ENCODE measurements at regions not wholly inside any gene's neighbourhood (a gene's known extent, or its start where the extent isn't known, plus 50 kb on each side); places are given as distances from the start of the nearest gene placed in this dataset.
"Not testable (repeated sequence)": the region's sequence is repeated elsewhere in the genome, so short reads cannot be mapped to it uniquely, and the experiment has no call there.

DNA sequence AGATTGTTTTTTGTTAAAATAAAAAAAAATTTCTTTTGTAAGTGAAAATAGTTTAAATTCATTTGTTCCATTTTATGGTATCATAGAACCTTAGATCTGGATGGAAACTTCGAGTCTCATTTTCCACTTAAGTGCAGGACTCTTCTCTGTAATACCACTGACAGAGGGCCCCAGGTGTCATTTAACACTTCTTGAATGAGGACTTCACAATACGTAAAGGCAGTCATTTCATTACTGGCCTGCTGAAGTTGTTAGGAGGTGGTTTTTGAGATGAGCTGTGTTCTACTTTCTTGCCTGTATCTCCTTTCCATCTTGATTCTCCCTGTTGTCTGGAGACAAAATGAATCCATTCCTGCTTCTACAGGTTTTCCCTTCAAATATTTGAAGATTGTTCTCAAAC is 455.3 kb downstream of the DMRT2 start:
- DNase-seq, result no peak

DNA sequence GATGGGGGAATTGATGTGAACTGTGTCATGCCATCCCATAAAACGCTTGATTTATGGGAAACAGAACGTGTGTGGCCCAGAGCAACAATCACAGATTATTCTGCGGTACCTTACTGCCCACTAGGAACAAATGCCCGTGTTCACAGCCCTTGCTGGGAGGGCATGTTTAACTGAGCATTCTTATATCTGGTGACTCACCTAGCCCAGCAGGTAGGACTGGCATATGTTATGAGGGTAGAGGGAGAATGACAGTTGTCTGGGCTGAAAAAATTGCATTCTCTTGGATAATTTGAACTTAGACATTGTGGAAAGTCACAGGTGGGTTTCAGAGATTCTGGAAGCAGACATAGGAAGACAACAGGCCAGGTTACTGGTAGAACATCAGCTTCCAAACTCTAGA is 460.6 kb downstream of the DMRT2 start:
- no peak for DNase-seq

DNA sequence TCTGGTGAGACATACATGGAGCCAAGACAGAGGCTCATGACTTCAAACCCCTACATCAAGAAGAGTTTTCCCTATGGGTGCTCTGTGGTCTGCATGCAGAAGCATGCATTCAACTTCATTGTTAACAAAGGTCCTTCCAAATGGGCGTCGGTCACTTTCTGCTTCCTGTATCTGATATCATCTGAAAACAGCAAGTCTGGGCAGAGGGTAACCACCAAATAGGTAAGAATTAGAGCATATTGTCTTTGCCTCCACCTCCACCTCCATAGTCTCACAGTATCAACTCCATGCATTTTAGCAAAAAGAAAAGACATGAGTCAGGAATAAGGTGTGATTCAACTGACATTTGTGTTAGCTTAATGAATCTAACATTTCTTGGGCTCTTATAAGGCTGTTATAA is 462.9 kb downstream of the DMRT2 start:
- DNase-seq, result no peak

DNA sequence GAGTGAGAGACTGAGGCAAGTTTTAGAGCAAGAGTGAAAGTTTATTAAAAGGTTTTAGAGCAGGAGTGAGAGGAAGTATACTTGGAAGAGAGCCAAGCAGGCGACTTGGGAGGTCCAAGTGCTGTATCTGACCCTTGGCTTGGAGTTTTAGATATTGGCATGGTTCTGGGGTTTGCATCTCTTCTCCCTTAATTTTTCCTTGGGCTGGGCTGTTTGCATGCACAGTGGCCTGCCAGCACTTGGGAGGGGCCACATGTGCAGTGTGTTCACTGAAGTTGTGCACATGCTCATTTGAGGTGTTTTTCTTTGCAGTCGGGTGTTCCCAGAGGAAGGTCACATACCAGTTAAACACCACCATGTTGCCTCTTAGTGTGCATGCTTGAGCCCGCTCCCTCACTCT is 464.1 kb downstream of the DMRT2 start:
- no peak for DNase-seq

DNA sequence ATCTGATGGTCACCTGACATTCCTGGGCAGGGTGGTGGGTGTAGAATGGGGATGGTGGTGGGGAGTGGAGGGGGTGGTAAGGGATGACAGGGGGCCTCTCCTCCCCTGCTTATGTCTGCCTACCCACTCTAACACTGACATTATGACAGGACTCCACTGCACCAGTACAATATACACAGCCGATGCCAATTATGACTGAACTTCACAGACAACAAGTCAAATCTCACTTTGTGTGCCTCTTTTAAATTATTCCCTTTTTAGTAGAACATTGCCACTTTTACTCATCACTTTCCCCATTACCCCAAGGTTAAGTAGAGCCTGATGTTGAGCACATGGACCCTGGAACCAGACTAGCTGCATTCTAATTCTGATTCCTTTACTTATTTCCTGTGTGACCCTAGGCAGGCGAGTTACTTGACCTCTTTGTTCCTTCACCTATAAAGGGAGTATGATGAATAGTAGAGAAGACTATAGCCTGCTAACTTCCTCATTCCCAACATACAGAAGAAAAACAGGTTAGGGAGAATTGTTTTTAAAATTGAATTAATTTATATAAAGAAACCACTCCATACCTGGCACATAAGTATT is 464.7 kb downstream of the DMRT2 start:
- no peak for DNase-seq

DNA sequence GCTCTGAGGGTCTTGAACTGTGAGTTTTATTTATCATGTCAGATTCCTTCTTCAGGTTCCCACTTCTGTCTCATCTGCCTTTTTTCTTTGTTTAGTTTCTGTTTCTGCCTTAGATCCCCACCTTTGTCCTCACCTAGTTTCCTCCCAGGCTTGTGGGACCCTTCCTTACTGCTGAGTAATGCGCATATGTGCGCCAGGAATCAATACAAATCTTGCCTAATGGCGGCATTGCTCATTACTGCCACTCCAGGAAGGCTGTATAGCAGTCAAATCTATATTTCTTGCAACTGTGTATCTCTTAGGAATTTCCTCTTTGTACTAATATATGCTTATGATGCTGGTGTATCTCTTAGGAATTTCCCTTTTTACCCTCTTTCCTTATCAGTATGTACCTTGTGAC is 465.4 kb downstream of the DMRT2 start:
- DNase-seq, result no peak

DNA sequence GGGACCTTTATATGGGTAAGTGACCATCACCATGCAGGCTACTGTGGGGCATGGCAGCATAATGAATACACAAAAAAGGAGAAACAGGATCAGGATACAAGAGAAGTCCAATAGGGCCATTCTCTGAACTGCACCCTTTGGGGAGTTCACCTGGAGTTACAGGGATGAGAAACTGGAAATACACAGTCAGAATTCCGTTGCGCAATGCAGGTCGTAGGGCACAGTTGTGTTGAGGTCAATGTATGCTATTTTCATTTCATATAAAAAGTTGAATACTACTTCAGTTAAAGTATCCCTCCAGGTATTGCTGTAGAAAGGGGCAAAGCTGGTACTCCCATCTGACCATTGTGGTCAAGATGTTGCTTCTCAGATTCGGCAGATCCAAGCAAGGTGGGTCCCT is 471.4 kb downstream of the DMRT2 start:
- DNase-seq, result no peak

DNA sequence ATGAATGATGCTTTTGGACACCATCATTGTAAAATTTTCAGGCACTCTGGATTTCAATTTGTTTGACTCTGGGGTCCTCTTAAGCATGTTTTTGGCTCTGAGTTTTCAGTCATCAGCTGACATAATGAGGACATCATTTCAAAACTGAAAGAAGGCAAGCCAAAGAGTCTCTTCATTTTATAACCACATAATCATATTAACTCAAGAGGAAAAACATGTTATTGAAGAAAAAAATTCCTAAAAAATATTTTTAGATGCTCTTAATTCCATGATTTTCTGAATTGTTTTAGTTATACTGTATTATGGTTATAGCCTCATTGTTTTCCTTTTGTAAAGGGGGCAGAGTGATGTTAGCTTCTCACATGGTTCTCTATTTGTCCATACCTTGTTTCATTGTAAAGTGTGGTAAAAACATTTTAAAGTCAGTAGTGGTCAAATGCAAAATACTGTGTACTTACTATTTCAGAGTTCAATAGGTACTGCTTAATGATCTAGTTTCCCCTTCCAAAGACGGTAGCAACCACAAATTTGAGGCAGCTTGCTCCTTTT is 472.1 kb downstream of the DMRT2 start:
- DNase-seq, result no peak

DNA sequence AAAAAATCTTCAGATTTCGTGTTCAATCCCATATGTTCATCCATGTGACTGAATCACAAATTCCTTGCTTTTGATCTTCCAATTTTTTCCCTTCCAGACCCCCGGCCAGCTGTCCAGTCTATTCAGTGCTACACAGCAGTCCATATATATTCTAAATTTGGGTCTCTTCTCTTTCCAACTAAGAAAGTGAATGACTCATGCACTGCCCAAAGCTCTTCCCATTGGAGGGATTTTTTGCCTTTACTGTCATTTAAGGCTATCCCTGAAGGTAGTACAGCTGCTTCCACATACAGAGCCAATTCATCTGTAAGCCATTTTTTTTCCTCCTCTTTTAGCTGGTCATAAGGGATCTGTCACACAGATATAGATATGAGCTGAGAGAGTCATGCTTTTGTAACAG is 478.3 kb downstream of the DMRT2 start:
- DNase-seq, result no peak

DNA sequence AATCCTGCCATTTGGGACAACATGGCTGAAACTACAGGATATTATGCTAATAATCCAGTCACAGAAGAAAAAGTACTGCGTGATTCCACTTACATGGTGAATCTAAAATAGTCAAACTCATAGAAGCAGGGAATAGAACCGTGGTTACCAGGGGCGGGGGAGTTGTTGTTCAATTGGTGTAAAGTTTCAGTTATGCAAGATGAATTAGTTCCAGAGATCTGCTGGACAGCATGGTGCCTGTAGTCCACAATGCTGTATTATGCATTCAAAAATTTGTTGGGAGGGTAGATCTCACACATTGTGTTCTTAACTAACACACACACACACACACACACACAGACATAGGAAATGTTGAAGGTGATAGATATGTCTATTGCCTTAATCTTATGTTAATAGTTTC is 480.5 kb downstream of the DMRT2 start:
- no peak for DNase-seq

DNA sequence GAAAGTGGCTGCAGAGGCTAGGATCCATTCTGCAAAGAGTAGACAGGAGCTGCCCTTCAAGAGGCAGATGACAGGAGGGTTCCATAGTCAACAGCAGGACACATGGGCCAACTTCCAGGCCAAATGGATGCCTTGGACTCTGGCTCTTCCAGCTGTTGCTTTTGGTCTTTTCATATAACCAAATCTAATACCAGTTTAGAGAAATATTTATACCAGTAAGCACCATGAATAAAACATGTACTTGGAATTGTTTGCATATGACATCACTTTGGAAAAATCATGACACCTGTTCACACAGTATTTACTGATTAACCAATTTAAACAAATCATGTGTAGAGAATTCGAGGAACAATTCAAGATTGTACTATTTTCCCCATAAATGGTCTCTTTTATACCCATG is 481.3 kb downstream of the DMRT2 start:
- DNase-seq, result no peak

DNA sequence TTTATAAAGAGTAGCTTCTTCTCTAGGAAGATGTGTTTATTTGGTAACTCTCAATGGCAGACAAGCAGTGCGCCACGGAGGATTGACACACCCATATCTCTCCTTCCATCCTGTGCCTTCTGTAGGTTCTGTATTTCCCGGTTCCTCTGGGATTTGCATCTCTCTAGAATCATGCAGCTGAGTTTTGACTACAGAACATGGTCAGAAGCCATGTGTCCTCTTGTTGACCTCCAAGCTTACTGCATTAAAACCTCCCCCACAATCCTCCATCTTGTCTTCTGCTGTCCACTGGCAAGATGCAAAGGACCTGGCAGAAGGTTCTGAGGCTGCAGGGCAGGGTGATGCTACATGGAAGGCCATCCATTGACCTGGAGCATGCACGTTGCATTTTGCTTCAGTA is 482.0 kb downstream of the DMRT2 start:
- no peak for DNase-seq

DNA sequence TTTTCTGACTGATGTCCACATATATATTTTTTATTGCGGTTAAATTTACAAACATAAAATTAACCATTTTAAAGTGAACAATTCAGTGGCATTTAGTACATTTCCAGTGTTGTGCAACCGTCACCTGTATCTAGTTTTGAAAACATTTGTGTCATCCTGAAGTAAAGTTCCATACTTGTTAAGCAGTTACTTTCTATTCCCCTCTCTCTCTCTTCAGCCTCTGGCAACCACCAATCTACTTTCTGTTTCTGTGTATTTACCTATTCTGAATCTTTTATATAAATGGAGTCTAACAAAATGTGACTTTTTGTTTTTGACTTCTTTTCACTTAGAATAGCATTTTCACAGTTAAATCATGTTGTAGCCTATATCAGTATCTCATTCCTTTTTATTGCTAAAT is 480.1 kb upstream of the SMARCA2 start:
- DNase-seq, result no peak

DNA sequence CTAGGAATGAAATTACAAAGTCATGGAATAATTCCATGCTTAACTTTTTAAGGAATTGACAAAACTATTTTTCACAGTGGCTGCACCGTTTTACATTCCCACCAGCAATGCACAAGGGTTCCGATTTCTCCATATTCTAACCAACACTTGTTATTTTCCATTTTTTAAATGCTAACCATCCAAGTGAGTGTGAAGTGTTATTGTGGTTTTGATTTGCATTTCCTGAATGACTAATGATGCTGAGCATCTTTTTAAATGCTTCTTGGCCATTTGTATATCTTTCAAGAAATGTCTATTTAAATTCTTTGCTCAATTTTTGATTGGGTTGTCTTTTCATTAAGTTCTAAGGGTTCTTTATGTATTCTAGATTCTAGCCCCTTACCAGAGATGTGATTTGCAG is 479.5 kb upstream of the SMARCA2 start:
- DNase-seq, result no peak

DNA sequence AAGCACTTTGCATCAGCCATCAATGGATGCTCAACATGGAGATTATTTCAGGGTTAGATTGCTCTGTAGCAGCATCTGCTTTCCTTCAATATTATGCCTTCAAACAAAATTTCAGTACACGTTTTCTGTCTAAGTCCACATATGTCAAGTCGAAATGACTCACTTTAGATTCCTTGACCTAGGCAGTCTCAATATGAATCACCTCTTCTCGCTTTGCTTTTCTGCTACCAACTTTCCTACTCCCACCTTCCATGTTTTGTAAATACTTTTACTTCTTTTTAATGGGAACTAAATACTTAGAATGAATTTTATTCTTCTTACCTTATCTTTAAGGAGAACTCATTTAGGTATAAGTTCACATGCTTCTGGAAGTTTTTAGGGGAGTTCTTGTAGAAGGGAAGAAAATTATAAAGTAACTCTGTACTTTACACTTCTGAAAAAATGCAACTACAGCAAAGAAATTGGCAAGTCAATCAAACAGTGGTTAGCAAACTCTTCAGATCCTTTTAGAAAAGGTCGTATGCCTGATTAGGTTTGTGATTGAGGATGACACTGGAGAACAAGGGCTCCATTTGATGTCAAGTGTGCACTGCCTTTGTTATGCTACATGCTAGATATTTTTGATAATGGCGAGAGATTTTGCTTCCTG is 478.5 kb upstream of the SMARCA2 start:
- DNase-seq, result no peak

DNA sequence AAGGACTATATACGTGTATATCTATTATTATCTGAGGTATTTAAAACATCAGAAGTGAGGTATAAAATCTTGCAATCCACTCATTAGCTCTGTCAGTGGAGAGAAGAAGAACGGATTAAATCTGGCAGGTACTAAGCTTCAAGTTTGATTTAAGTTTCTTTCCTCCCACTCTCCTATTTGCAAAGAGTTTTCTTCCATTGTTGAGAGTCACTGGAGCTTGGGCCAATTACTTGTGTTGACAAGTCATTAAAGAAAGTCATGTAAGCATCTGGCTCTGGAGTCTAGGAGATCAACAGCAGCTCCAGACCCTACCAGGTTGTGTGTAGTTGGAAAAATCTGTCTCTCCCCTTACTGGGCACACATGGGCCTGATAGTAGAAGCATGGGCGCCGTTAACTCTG is 476.8 kb upstream of the SMARCA2 start:
- no peak for DNase-seq

DNA sequence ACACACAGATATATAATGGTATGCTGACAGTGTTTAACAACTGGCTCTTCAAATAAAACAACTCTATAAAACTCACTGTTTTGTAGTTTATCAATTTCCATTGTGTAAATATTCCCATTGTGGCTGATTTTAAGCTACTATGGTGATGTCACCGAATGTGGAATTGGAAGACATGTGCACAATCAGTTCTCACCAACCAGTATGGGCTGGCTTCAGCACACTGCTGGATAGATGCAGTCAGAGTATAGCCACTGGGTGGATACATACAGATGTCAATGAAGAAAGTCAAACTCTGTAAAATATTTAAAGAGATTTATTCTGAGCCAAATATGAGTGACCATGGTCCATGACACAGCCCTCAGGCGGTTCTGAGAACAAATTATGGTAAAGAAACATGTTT is 475.9 kb upstream of the SMARCA2 start:
- DNase-seq, result no peak

DNA sequence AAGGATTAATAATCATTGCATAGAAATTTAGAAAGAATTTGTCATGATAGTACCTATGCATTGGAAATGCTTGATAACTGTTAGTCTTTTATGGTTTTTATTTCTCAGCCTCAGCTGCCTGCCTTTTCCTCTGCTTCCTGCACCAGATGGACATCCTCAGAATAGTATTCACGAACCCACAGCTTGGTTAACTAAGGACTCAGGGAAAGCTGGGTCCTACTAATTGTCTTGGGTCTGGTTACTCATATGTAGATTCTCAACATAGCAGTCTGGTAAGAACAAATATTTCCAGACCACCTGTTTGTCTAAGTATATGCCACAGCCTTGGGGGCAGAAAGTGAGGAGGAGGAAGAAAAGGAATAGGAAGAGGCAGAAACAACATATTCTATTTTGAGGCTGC is 464.5 kb upstream of the SMARCA2 start:
- no peak for DNase-seq

DNA sequence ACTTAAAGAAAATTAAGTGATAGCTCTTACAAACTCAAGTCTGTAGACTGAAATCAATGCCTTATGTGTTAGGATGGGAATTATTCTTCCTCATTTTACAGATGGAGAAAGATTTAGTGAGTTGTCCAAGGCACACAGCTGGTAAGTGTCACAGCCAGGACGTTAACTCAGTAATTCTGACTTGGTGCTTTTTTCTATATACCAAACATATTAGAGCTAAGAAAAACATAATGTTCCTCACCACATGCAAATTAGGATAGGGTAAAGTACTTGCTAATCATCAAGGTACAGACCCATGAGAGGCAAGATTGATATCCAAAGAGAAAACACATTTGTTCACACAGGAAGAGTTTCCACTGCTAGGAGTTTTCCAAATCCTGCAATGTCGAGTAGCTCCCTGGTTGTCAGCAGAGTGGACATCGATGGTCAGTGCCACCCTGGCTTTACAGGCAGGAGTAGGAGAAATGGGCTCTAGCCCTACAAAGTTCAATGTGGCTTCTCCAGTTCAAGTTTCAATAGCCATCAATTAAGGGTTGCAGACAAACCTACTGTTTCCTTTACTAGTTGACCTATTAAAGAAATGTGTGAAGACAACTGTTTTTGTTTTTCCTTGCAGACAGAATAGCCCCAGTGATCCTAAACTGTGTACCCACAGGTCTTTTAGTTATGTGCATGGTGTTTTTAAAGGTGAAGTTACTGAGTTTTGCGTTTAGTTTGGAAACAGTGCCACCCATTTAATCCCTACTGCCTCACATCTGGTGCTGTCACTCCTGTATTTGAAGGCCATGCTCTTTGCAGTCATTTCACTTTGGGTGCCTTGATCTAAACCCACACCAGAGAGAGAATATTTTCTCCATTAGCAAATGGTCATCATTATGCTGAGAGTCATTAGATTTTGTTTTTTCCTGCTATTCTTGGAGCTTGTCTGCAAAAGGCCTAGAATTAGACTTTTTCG is 460.8 kb upstream of the SMARCA2 start:
- DNase-seq, result no peak

DNA sequence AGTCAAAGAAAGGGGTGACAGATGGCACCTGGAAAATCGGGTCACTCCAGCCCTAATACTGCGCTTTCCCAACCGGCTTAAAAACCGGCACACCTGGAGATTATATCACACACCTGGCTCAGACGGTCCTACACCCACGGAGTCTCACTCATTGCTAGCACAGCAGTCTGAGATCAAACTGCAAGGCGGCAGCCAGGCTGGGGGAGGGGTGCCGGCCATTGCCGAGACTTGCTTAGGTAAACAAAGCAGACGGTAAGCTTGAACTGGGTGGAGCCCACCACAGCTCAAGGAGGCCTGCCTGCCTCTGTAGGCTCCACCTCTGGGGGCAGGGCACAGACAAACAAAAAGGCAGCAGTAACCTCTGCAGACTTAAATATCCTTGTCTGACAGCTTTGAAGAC is 456.5 kb upstream of the SMARCA2 start:
- DNase-seq, result not testable (repeated sequence)

DNA sequence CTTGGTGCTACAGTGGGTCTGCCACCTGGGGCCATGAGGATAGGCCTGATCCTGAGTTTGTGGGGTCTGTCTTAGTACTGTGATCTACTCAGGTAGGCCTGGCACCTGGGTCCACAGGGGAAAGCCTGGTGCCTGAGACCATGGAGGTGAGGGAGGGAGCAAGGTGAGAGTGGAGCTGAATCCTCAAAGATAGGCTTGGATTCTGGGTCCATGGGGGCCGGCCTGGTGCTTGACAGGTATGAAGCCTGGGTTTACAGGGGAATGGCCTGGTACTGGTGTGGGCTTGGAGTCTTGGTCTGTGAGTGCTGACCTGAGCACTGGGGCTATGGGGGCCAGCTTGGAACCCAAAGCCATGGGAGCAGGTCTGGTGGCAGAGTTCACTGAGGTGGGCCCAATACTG is 439.2 kb upstream of the SMARCA2 start:
- no peak for DNase-seq

DNA sequence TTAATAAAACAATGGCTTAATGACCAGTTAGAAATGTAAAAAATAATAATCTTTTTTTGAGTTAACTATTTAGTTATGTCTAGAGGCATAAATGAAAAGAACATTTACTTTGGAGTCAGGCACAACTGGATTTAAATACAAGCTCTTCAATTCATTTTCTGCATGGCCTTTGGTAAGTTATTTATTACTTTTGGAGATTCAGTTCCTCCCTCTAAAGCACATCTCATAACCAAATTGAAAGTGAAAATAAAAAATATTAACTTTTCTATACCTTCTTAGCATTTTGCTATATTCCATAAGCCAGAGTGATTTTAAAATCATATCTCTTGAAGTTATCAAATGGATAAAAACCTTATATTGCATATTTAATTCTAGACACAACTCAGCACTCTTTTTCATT is 434.9 kb upstream of the SMARCA2 start:
- no peak for DNase-seq

DNA sequence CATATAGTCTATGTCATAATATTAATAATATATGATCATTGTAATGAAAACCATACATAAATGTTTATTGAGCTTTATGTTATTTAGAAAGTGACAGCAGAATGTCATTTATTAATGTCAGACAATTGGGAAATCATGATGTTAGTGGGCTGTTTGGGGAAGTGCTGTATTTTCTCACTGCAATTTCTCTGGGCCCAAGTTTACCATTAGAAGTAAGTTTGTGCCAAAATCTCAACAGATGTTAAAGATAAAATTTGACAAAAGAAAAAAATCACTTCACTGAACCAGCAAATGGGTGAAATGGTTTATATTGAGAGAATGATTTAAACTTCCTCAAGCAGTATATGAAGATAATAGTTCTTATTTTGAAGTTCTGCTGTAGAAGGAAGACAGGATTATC is 433.2 kb upstream of the SMARCA2 start:
- no peak for DNase-seq

DNA sequence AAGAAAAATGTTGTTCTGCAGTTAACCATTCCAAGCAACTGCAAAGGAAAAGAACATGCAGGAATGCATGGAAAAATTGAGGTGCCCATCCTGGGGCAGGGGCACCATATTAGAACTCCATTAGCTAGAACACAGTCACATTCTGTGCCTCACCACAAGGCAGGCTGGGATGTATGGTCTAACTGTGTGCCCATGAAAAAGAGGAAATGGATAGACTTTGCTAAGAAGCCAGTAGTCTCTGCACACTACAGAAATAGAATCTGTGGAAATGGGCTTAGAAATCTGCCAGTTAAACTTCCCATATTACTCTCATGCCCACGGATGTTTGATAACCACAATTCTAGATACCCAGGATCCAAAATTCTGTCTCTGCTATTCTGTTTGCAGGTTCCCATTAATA is 423.8 kb upstream of the SMARCA2 start:
- no peak for DNase-seq
